Skeletal muscle satellite cell (primary cell): ENCODE measurements at regions not wholly inside any gene's neighbourhood (a gene's known extent, or its start where the extent isn't known, plus 50 kb on each side); places are given as distances from the start of the nearest gene placed in this dataset.

Source experiments
- H3K27me3 ChIP-seq: 2 replicates; pipeline ENCODE4 v1.7.0; 2013; ENCODE audit warnings: low read length; ENCODE audit not compliant: control insufficient read depth, insufficient read depth
- H3K36me3 ChIP-seq: 2 replicates; pipeline ENCODE4 v1.7.0; 2013; ENCODE audit warnings: mild to moderate bottlenecking, control low read depth, low read length; ENCODE audit not compliant: insufficient read depth
- H3K4me1 ChIP-seq: 2 replicates; pipeline ENCODE4 v1.7.0; 2013; ENCODE audit warnings: low read length; ENCODE audit not compliant: control insufficient read depth, insufficient read depth
- H3K4me2 ChIP-seq: 2 replicates; pipeline ENCODE4 v1.7.0; 2013; ENCODE audit warnings: mild to moderate bottlenecking, low read length
- H3K4me3 ChIP-seq: 2 replicates; pipeline ENCODE4 v1.7.0; 2013; ENCODE audit warnings: low read length
- H3K9ac ChIP-seq: 2 replicates; pipeline ENCODE4 v1.7.0; 2013; ENCODE audit warnings: mild to moderate bottlenecking, low read depth, low read length, moderate library complexity
- H3K9me3 ChIP-seq: replicated peaks from 2 replicates; pipeline ENCODE4 v1.7.0; 2013; ENCODE audit warnings: mild to moderate bottlenecking, control low read depth, low read length

DNA sequence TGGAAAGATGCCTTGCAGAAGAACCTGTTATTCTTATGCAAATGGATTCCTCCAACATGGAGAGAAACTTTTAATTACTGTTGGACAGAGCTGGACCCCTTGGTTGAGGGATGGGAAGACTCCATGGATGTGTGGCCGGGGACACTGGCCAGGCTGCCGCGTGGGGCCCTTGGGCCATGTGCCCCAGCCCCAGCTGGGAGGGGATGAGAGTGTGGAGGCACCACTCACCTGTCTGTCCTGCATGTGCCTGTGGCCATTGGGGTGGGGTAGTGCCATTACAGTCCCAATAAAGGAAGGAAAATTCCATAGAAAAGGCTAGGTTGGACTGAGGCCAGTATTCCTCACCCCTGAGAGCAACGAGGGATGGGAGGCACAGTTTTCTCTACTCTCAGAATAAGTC lies 564.5 kb upstream of the PTBP2 start:
- no peak overlapping the region for H3K4me2 ChIP-seq
- no peaks in the 10 kb centered on the region for H3K4me1 ChIP-seq
- H3K36me3 ChIP-seq, result no peaks in the 10 kb centered on the region
- H3K9ac ChIP-seq, result no peak overlapping the region
- no peak overlapping the region for H3K4me3 ChIP-seq
- H3K27me3 ChIP-seq, result no peaks in the 10 kb centered on the region
- no peaks in the 10 kb centered on the region for H3K9me3 ChIP-seq

DNA sequence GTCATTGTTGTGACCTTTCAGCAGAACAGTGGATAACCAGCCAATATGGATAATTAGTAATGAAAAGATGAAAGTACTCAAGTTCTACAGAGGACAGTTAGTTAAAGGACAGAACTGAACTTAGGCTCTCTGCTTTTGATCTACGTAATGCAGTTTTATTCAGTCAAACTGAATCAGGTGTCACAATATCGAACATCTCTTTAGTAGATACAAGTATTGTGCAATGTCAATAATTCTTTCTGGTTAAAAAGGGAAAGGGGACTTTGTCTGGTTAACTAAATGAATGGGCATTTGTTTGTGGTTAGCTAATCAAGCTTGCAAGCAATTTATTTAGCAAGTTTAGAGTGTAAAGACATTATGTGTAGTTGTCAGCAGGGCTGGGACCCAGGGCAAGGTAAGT lies 562.2 kb upstream of the PTBP2 start:
- Histone ChIP-seq H3K9ac (no peak overlapping the region), H3K4me1 (no peaks in the 10 kb centered on the region), H3K4me3 (no peak overlapping the region), H3K36me3 (no peaks in the 10 kb centered on the region), H3K27me3 (no peaks in the 10 kb centered on the region), H3K9me3 (no peaks in the 10 kb centered on the region), H3K4me2 (no peak overlapping the region)

DNA sequence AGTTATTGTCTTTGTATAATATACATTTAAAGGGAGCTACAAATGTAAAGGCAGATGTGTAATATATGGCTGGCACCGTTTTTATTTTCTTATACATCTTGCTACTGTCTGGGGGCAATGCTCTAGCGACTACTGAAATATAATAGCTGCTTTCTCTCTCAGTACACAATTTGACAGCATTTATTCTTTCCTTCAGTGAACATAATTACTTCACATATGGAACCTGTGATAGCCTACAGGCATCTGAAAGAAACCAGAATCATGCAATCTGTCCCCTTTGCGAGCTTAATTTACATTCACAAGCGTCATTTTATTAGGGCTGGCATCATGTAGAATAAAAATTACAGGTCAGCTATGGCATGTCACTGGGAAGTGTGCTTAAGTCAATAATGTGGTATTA lies 557.5 kb upstream of the PTBP2 start:
- Histone ChIP-seq H3K4me1 (no peaks in the 10 kb centered on the region), H3K4me2 (no peak overlapping the region), H3K9ac (no peak overlapping the region), H3K36me3 (no peaks in the 10 kb centered on the region), H3K27me3 (no peaks in the 10 kb centered on the region), H3K4me3 (no peak overlapping the region), H3K9me3 (no peaks in the 10 kb centered on the region)

DNA sequence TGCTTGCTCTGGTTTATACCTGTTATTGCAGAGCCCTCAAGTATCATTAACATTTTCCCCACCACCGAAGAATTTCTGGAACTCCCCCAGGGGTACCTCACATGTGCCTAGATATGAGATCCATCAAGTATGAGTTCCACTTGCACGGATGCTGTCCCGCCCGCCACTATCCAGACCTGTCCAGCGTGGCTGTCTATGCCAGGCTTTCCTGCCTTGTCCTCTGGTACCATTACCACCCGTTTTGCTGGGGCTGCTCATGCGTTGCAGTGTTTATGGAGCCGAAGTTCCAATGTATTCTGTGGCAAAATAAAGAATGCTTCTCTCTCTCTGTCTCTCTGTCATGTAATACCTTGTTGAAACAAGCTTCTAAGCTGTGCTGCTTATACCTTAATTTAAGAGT lies 543.5 kb upstream of the PTBP2 start:
- Histone ChIP-seq H3K36me3 (no peaks in the 10 kb centered on the region), H3K4me3 (no peak overlapping the region), H3K4me1 (no peaks in the 10 kb centered on the region), H3K9ac (no peak overlapping the region), H3K4me2 (no peak overlapping the region), H3K9me3 (no peaks in the 10 kb centered on the region), H3K27me3 (no peaks in the 10 kb centered on the region)

DNA sequence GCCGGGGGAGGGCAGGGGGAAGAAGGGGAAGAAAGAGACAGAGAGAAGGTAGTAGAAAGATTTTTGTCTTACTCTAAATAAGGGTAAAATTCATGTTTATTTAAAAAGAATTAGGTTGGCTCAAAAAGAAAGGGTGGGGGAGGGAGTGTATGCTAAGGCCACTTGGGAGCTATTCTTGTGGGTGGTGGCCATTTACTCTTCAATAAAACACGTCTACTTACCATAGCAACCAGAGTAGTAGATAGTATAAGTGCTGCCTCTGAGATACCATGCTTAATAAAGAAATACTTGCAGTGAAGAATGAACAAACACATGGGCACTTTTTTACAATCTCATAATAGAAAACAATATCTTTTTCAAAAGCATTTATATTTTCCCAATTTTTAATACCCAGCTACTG lies 538.1 kb upstream of the PTBP2 start:
- Histone ChIP-seq H3K4me1 (no peaks in the 10 kb centered on the region), H3K4me3 (no peak overlapping the region), H3K4me2 (no peak overlapping the region), H3K27me3 (peaks cover 2% of the 10 kb centered on the region), H3K36me3 (no peaks in the 10 kb centered on the region), H3K9ac (no peak overlapping the region), H3K9me3 (no peaks in the 10 kb centered on the region)

DNA sequence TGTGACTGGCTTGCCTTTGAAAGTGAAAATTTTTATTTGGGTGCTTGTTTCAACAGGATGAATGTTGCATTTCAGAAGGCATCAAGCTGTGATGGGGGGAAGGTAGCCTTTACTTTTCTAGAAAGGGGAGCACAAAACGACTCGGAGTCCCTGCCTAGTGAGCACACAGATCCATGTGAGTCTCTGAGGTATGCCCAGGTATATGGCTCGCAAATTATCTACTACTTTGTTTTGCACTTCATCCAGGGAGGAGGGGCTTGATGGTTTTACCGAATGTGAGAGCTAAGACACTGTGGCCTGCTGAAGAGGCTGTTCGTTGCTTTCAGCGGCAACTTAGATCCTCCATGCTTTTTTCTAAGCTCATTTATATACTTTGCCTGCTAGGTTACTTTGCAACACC lies 537.7 kb upstream of the PTBP2 start:
- no peak overlapping the region for H3K4me2 ChIP-seq
- H3K27me3 ChIP-seq, result peaks cover 2% of the 10 kb centered on the region
- H3K9ac ChIP-seq, result no peak overlapping the region
- no peaks in the 10 kb centered on the region for H3K36me3 ChIP-seq
- no peak overlapping the region for H3K4me3 ChIP-seq
- H3K9me3 ChIP-seq, result no peaks in the 10 kb centered on the region
- no peaks in the 10 kb centered on the region for H3K4me1 ChIP-seq

DNA sequence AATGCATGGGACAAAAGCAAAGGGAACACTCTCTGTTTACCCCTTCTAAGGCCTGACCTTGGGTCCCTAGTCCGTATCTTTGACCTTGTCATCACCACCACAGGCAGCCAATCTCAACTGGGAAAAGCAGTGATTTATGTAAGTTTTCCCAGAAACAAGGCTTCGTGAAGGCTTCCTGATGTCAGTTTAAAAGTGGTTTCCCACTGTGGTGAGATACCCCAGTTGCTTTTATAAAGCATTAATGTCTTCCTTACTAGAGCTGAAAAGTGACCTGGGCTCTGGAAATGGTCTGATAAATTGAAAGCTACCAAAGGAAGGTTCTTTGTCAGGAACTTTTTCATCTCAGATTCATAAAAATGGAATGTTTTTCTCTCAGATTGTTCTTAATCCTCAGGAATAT lies 536.4 kb upstream of the PTBP2 start:
- Histone ChIP-seq H3K36me3 (no peaks in the 10 kb centered on the region), H3K9me3 (no peaks in the 10 kb centered on the region), H3K4me3 (no peak overlapping the region), H3K4me1 (no peaks in the 10 kb centered on the region), H3K9ac (no peak overlapping the region), H3K4me2 (no peak overlapping the region), H3K27me3 (peaks cover 2% of the 10 kb centered on the region)

DNA sequence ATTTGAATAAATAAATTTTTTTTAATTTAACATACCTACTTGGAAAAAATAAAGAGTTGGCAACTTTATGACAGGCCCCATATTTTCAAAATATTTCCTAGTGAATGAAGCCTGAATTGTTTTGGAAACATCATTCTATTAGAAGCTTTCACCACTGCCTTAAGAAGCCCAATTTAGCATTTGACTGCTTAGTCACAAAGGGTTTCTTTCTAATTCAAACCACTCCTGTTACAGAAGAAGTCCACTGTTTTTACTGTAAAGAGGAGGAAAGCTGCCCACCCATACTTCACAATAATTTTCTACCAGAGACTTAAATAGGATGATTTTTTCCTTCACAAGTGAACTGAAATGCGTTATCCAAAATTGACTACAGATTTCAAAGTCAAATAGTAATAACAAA lies 534.6 kb upstream of the PTBP2 start:
- H3K36me3 ChIP-seq, result no peaks in the 10 kb centered on the region
- no peak overlapping the region for H3K9ac ChIP-seq
- no peaks in the 10 kb centered on the region for H3K9me3 ChIP-seq
- H3K4me2 ChIP-seq, result no peak overlapping the region
- peaks cover 2% of the 10 kb centered on the region for H3K27me3 ChIP-seq
- no peaks in the 10 kb centered on the region for H3K4me1 ChIP-seq
- no peak overlapping the region for H3K4me3 ChIP-seq

DNA sequence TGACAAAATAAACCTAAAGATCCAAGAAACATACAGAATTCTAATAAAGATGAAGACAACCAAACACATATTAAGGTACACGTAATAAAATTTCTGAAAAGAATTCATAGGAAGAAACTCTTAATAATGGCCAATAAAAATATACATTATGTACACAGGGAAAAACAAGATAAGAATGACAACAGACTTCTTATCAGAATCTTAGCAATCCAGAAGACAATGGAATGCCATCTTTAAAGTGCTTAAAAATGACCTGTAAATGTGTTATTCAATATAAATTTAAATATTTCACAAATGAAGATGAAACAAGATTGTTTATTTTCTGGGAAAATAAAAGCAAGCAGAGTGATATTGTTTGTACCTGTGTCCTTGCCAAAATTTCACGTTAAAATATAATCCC lies 530.4 kb upstream of the PTBP2 start:
- no peak overlapping the region for H3K4me3 ChIP-seq
- H3K36me3 ChIP-seq, result no peaks in the 10 kb centered on the region
- H3K9ac ChIP-seq, result no peak overlapping the region
- no peaks in the 10 kb centered on the region for H3K27me3 ChIP-seq
- H3K9me3 ChIP-seq, result no peaks in the 10 kb centered on the region
- H3K4me1 ChIP-seq, result no peaks in the 10 kb centered on the region
- no peak overlapping the region for H3K4me2 ChIP-seq

DNA sequence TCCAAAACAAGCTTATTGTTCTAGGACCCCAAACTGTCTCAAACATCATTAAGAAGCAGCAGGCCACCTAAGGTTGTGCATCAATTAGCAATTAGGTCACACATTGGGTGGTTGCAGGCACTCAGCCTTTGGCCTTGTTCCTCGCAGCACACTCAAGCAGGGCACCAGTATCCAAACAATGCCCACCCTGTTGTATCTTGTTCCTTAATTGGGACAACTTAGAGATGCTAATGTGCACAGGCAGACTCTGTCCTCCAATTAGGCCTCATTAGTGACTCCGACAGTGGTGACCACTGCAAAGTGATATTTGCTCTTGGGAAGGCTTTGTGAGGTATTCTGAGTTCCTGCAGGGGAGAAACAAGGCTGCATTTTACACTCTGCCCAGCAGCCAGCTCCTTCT lies 515.1 kb upstream of the PTBP2 start:
- H3K9me3 ChIP-seq, result no peaks in the 10 kb centered on the region
- H3K4me1 ChIP-seq, result no peaks in the 10 kb centered on the region
- no peak overlapping the region for H3K9ac ChIP-seq

DNA sequence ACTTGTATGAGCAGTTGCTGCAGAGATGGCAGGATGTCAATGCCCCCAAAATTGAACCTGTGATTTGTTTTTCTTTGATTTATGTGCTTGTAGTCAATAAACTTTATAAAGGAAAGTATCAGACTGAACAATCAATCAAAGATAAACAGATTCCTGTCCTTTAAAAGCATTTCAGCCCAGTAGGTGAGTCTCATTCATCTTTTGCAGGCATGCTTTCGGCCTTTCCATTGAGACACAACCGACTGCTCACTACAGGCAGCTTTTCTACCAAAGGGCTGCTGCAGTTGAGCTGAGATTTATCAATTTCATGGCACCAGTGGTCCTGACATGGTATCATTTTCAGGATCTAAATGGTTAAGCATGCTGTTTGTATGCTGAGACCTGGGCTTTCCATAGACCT lies 513.6 kb upstream of the PTBP2 start:
- Histone ChIP-seq H3K4me2 (no peak overlapping the region), H3K4me1 (no peaks in the 10 kb centered on the region), H3K27me3 (peaks cover 28% of the 10 kb centered on the region), H3K4me3 (no peak overlapping the region), H3K36me3 (no peaks in the 10 kb centered on the region), H3K9me3 (no peaks in the 10 kb centered on the region), H3K9ac (no peak overlapping the region)

More for the DNA sequence above, 515.1 kb upstream of the PTBP2 start:
- H3K36me3 ChIP-seq, result no peaks in the 10 kb centered on the region
- H3K4me3 ChIP-seq, result no peak overlapping the region
- H3K4me2 ChIP-seq, result no peak overlapping the region
- peaks cover 25% of the 10 kb centered on the region for H3K27me3 ChIP-seq

DNA sequence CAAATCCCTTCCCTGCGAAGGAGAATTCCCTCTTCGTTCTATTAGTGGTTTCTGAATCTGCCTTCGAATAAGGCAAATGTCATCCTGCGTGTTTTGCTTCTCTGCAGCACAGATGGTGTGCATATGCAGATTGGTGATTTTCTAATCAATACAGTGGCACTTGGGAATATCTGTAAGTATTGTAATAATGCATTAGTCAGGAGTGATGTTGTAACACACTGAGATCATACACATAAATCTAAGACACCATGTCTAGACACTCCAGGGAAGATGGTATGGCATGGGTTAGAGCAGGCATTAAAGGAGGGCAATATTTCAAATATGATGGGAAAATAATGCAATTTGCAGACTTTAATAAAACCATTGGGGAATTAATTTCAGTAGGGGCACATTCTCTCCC lies 513.2 kb upstream of the PTBP2 start:
- H3K9ac ChIP-seq, result no peak overlapping the region
- H3K36me3 ChIP-seq, result no peaks in the 10 kb centered on the region
- H3K4me1 ChIP-seq, result no peaks in the 10 kb centered on the region
- no peaks in the 10 kb centered on the region for H3K9me3 ChIP-seq
- peaks cover 28% of the 10 kb centered on the region for H3K27me3 ChIP-seq
- H3K4me3 ChIP-seq, result no peak overlapping the region
- no peak overlapping the region for H3K4me2 ChIP-seq

DNA sequence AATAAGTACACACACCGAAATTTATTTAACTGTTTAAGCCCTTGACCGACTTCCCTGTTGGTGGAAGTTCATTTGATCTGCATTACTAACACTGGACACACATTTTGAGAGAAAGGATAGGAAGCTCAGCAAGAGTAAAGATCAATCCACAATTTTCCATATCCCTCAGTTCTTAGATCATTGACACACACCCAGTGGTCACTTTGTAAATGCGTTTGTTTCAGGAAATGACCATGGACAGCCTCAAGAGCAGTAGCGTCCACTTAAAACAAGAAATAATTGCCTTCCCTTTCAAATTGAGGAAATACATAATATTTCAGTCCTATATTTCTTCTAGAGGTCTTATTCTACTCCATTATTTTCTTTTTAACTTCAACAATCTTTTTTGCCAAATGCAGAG lies 511.5 kb upstream of the PTBP2 start:
- H3K9ac ChIP-seq, result no peak overlapping the region
- no peak overlapping the region for H3K4me3 ChIP-seq
- peaks cover 23% of the 10 kb centered on the region for H3K27me3 ChIP-seq
- no peak overlapping the region for H3K4me2 ChIP-seq
- no peaks in the 10 kb centered on the region for H3K9me3 ChIP-seq
- H3K4me1 ChIP-seq, result no peaks in the 10 kb centered on the region
- no peaks in the 10 kb centered on the region for H3K36me3 ChIP-seq
